Skin of body (tissue), 1 donor: ENCODE measurements at regions not wholly inside any gene's neighbourhood (a gene's known extent, or its start where the extent isn't known, plus 50 kb on each side); places are given as distances from the start of the nearest gene placed in this dataset.
A peak's percentile ranks its signal among the peaks of the same experiment; 100 is the strongest.
"Not testable (repeated sequence)": the region's sequence is repeated elsewhere in the genome, so short reads cannot be mapped to it uniquely, and the experiment has no call there.

Source experiments
- DNase-seq: peaks from one replicate; lab custom pipeline; 2025; lab: John Stamatoyannopoulos, UW

DNA sequence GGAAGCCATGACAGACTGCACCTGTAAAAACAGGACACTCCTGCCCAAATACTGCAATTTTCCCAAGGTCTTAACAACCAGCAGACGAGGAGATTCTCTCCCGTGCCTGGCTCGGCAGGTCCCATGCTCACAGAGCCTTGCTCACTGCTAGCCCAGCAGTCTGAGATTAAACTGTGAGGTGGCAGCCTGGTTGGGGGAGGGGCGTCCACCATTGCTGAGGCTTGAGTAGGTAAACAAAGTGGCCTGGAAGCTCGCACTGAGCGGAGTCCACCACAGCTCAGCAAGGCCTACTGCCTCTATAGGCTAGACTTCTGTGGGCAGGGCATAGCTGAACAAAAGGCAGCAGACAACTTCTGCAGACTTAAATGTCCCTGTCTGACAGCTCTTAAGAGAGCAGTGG is 80.3 kb downstream of the ANXA5 start:
- DNase-seq = not testable (repeated sequence)

GRCh38 chr4:121614101-121614500 is 82.7 kb downstream of the ANXA5 start:
- no peak for DNase-seq

DNA sequence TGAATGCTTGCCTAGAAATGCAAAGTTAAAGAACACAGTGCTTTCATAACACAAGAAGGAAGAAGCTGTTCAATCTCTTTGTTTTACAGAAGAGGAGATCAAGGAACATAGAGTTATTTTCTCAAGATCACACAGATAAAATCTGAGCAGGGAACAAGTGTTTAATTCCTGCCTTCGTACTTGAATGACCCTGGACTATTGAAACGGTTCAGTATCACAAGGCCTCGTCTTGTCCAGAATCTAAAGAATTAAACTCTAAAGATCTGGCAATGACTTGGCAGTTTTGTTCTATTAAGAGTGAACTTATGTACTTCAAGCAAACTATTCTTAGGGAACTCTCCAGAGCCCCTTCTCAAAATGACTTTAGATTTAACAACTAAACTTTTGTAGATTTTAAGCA is 97.7 kb downstream of the ANXA5 start:
- DNase-seq = no peak

DNA sequence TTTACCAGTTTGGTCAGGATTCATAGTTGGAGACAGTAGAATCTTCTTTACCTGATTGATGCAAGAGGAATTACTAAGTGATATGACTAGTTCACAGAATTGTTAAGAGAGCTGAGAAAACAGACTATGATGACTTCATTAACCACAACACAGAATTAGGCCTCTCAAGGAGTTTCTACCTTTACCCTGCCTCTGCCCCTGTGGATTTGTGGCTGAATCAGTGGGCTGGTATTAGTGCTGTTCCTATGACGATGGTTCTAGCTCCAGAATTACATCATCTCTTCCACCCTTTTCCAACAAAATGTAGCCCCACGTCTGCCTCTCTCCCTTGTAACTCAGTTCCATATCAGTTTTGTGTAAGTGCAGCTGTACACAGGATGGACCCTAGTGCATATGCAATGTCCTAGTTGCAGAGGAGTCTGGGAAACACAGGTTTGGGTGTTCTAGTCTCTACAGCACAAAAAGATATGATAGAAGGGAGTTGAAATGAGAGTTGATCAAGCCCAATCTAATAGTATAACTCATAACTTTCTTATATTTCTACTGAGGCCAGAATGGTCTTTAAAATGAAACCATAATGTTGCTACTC is 99.3 kb downstream of the ANXA5 start:
- DNase-seq = no peak

DNA sequence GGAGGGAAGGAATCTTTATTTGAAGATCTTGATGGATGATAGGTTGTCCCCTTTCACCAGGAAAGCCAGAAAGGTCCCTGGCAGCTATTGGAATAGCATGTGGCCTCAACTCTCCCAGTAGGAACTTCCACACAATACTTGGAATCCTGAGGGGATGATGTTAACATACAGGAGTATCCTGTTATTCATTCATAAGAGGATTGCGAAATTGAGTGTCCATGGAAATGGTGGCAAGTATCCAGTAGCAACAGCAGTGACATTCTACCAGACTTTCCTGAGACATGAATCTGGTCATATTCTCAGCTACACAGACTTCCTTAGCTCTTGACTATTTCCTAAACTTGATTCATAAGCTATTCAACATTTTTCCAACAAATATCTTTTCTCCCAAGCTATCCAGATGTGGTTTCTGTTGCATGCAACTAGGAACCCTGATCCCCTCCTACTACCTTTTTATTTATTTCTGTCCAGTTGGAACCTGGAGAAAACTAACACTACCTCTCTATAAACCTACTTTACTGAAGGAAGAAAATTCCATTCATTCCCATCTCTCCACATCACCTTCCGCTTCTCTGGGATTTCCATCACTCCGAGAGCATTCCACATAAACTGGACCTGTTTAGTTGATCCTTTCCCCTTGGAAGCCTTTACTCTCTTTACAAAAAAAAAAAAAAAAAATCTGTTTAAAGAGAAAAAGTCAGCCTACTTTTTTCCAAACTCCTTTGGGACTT is 101.8 kb downstream of the ANXA5 start:
- peak; percentile 32 for DNase-seq

DNA sequence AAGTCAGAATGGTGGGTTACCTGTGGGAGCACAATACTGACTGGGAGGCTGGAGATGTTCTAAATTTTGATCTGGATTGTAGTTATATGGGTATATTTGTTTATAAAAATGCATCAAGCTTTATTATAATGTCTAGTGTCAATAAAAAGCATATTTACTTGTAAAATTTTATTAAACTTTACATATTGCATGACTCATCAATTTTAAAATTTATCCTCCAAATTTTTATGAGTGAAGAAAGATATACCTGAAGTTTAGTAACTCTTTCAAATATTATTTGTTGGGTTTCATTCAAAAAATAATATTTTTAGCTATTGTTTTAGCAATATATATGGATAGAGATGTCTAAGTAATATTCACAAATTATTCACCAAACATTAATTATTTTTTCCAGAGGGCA is 103.0 kb downstream of the ANXA5 start:
- no peak for DNase-seq

DNA sequence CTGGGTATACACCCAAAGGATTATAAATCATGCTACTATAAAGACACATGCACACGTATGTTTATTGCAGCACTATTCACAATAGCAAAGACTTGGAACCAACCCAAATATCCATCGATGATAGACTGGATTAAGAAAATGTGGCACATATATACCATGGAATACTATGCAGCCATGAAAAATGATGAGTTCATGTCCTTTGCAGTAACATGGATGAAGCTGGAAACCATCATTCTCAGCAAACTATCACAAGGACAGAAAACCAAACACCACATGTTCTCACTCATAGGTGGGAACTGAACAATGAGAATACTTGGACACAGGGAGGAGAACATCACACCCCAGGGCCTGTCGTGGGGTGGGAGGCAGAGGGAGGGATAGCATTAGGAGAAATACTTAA is 104.5 kb downstream of the ANXA5 start:
- not testable (repeated sequence) for DNase-seq

DNA sequence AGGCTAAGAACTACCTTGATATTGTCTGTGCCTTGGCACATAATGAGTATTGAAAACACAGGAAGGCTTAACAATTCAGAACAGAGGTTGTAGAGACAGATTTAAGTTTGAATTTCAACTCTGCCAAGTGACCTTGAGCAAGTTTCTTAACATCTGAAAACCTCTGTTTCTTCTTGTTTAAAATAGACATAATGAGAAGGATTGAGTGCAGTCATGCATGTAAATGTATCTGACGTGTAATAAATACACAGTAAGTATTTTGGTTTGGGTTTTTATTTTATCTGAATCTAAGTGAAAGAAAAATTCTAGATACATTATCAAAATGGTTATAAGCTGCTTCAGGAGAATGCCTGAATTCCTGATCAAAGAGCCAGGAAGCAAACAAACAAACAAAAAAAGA is 111.9 kb downstream of the ANXA5 start:
- DNase-seq = no peak

GRCh38 chr4:121583396-121583795 is 113.4 kb downstream of the ANXA5 start:
- no peak for DNase-seq

DNA sequence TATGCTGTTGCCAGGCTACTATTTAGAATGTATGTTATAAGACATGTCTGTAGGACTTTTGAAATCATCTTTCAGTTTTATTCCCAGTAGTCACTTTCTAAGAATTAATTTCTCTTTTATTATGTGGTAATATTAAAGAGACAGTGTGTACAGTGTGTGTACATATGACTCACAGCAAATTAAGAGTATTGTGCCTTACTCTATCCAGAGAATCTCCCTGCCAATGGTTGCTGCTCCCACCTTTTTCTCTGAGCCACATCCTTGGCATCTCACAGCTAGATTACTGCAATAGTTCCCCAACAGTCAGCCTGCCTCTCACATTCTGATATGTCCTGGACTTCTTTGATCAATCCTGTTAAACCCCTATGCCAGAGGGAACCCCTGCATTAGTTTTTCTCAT is 114.5 kb downstream of the ANXA5 start:
- DNase-seq = no peak

GRCh38 chr4:121575392-121575791 is 121.4 kb downstream of the ANXA5 start:
- DNase-seq = not testable (repeated sequence)

- no peak for DNase-seq
Measured at GRCh38 chr4:121574618-121575017, 122.2 kb downstream of the ANXA5 start.

- DNase-seq = no peak
Measured at GRCh38 chr4:121567748-121568147, 129.0 kb downstream of the ANXA5 start.

DNA sequence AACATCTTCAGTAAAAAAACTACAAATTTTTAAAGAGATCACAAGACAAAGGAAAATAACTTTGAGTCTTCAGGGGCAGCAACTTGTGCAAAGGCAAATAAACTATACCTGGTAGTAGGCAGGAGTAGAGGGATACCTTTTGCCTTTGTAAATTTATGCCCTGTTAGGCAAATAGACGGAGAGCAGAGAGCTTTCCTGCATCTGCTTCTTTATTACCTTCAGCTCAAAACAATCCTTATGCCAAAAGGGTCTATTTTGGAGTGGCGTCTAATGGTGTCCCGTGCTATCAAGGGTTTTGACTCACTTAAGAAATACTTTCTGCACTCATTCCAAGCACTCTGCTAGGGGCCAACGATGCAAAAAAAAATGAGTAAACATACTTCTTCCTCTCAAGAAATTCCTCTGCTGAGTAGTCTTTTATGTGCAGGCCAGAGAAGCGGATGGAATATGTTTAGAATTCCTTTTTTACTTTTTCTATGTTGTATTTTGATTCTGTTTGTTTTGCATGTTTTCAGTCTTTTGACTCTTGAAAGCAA is 131.9 kb downstream of the ANXA5 start:
- DNase-seq = no peak

- no peak for DNase-seq
Measured at GRCh38 chr4:121562811-121563210, 134.0 kb downstream of the ANXA5 start.

DNA sequence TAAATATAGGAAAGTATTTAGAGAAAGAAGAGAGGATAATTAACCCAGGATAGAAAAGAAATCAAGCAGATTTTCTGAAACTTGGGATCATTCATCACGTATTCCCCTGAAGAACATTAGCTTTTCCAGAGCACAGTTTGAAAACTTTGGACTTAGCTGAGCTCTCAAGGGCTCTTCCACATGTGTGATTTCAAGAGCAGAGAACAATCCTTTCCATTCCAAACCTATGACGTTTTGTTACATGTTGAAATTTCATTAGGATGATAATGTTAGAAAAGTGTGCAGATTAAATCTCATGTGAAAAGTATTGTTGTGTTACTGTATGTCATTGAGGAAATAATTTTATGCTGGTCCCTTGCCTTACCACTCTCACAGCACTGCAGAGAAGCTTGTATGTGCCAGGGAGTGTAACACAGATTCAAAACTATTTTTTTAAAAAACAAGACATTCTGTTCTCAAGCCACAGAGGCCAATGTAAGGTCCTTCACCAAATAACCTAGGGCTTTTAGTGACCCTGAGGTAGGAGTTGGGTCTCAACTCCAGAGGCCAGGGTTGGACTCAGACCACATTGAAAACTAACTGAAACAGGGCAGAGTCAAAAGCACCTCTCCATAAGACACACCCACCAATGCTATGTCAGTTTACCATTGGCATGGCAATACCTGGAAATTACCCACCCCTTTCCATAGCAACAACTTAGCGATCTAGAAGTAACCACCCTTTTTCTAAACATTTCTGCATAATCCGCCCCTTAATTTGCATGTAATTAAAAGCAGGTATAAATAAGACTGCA is 141.3 kb downstream of the ANXA5 start:
- peak; percentile 76 for DNase-seq

- peak; percentile 85 for DNase-seq
Measured at GRCh38 chr4:121554382-121554781, 142.4 kb downstream of the ANXA5 start.

GRCh38 chr4:121551881-121552280 is 144.9 kb downstream of the ANXA5 start:
- peak; percentile 30 for DNase-seq

GRCh38 chr4:121551271-121551670 is 145.5 kb downstream of the ANXA5 start:
- DNase-seq = no peak

DNA sequence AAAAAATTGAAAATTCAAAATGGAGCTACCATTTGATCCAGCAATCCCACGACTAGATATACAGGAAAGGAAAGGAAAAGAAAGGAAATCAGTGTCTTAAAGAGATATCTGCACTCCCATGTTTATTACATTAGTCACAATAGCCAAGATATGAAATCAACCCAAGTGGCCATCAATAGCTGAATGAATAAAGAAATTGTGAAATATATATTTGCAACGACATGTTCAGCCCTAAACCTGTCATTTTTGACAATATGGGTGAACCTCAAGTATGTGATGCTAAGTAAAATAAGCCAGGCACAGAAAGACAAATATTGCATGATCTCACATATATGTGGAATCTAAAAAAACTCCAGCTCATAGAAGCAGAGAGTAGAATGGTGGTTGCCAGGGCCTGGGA is 155.1 kb downstream of the ANXA5 start:
- no peak for DNase-seq

GRCh38 chr4:121535351-121535750 is 154.5 kb upstream of the QRFPR start:
- no peak for DNase-seq

- no peak for DNase-seq
Measured at GRCh38 chr4:121534187-121534586, 153.4 kb upstream of the QRFPR start.
